Hematopoietic multipotent progenitor cell treated with erythropoietin and hydrocortisone succinate and interleukin-3 and kit ligand, for 8 days (in vitro differentiated cells): ENCODE measurements at regions not wholly inside any gene's neighbourhood (a gene's known extent, or its start where the extent isn't known, plus 50 kb on each side); places are given as distances from the start of the nearest gene placed in this dataset.
"Not testable (repeated sequence)": the region's sequence is repeated elsewhere in the genome, so short reads cannot be mapped to it uniquely, and the experiment has no call there.

Experiments used
- DNase-seq: peaks from one replicate; pipeline ENCODE4 v3.0.0-alpha.2; 2015

- no peak for DNase-seq
Observed at GRCh38 chrX:3504916-3505315, 158.5 kb upstream of the MXRA5 start.

DNA sequence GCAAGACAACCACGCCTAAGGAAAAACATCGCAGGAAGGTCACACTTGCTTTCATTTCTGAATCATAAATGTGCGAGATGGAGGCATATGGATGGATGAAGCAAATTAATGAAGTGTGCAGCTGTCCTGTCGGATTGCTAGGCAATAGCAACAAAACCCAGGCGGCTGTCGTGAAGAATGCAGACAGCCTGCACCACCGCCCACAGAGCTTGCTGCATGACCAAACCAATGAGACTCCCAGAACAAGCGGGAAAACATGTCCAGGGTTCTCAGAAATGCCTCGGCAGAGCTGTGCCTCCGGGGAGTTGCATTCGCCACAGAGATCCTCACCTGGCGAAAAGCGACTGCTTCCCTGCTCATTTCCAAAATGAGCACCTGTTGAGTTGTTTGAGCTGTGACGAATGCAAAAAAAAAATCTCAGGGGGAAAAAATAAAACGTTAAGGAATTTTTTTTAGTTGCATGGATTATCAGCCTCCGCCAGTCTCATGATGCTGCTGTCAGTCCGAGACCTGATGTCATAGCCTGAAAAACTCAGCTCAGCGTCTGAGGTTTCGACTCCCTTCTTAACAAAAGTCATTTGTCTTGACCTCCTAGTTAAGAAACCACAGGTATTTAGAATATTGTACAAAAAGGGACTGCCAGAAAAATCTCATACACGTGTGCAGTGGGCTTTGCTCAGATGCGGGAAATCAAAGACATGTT, 155.5 kb upstream of the MXRA5 start:
- DNase-seq = no peak

DNA sequence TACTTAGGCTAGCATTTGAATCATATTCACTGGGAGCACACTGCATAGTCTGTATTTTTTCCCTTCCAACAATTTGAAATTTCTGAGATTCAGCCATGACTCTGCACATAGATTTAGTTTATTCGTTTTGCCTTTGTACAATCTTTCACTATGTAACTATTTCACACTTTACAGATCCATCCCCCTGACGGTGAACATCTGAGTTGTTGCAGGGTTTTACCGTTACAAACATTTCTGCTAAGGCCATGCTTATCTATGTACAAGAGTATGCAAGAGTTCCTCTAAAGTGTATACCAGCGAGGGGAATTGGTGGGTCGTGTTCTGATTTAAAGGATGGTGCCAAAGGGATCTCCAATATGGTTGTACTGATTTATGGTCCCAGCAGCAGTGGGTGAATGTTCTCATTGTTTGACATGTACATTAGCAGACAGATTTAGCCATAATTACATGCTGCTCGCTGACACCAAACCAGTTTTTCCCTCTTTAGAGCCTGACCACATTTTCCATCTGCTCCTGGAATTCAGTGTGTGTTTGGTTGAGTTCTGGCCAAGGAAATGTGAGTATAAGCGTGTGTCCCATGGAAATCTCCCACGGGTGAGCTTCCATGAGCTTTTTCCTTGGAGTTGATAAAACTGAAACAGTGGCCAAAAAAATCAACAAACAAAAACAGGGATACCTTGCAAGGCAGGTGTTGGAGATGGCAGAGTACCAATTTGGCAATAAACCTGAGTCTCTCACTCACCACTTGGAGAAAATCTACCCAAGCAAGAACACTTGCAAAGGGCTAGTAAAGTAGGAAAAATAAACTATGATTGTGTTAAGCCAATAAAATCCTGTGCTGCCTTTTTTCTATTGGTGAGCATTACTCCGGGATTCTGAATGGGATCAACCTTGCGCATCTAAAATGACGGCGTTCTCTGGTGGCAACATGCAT, 149.7 kb upstream of the MXRA5 start:
- not testable (repeated sequence) for DNase-seq

- no peak for DNase-seq
Observed at GRCh38 chrX:3493605-3494004, 147.2 kb upstream of the MXRA5 start.

- no peak for DNase-seq
Observed at GRCh38 chrX:3485727-3486126, 139.3 kb upstream of the MXRA5 start.

DNA sequence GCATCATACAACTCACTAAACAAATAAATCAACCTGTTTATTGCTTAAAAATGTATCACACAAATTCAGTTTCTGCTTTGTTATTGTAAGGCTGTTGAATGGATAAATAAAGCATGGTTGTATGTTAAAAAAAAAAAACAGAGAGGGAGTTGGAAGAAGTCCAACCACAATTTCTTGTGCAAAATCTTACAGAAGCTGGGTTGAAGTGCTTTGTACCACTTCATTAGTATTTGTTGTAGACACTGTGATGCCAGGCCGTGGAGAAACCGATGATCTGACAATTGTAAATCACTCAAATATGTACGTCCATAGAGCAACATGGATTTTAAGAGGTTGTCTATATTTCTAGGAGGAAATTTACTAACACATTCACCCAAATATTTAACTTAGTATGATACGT, 132.6 kb upstream of the MXRA5 start:
- no peak for DNase-seq

DNA sequence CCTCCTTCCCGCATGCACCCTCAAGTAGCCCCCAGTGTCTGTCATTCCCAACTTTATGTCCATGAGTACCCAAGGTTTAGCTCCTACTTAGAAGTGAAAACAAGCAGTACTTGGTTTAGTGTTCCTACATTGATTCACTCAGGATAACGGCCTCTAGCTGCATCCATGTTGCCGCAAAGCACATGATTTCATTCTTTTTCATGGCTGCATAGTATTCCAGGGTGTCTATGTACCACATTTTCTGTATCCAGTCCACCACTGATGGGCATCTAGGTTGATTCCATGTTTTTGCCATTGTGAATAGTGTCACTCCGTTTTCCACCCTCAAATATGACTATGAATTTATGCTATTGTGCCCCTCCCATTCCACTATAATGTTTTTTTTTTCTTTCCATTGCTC, 130.5 kb upstream of the MXRA5 start:
- DNase-seq = no peak

DNA sequence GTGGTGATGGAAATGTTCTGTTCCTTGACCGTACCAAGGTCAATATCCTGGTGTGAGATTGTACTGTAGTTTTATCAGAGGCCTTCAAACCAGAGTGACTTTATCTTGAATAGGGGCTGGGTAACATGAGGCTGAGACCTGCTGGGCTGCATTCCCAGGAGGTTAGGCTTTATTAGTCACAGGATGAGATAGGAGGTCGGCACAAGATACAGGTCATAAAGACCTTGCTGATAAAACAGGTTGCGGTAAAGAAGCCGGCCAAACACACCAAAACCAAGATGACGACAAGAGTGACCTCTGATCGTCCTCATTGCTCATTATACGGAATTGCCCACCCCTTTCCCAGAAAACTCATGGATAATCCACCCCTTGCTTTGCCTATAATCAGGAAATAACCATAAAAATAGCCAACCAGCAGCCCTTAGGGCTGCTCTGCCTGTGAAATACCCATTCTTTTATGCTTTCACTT, 123.8 kb upstream of the MXRA5 start:
- not testable (repeated sequence) for DNase-seq

GRCh38 chrX:3468031-3468430, 121.6 kb upstream of the MXRA5 start:
- DNase-seq = no peak

DNA sequence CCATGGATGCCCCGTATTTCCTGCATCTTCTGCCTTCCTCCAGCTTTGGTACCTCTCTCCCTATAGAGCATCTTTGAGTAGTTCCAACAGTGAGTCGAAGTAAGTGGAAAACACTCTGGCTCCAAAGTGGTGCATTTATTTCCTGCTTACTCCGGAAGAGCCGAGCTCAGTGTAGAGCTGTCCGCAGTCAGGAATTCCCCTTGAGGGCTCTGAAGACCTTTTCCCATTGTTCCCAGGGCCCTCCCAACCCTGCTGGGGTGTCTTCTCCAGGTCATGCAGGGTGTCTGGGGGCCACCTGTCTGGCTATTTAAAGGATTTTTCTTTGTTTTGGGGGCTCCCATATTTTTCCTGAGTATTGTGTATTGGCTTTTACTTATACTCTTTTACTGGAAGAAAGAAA, 118.6 kb upstream of the MXRA5 start:
- DNase-seq = no peak

DNA sequence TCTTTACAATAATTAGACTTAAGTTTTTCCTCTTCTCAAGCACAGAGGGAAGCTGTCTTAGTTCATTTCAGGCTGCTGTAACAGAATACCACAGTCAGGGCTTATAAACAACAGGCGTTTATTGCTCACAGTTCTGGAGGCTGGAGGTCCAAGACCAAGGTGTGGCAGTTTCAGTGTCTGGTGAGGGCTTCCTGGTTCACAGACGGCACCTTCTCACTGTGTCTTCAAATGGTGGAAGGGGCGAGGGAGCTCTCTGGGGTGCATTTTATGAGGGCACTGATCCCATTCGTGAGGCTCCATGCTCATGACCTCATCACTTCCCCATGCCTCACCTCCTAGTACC, 115.7 kb upstream of the MXRA5 start:
- no peak for DNase-seq

GRCh38 chrX:3461397-3462165, 115.1 kb upstream of the MXRA5 start:
- no peak for DNase-seq

GRCh38 chrX:3455796-3456195, 109.3 kb upstream of the MXRA5 start:
- no peak for DNase-seq

- DNase-seq = no peak
Observed at GRCh38 chrX:3451571-3451970, 105.1 kb upstream of the MXRA5 start.

DNA sequence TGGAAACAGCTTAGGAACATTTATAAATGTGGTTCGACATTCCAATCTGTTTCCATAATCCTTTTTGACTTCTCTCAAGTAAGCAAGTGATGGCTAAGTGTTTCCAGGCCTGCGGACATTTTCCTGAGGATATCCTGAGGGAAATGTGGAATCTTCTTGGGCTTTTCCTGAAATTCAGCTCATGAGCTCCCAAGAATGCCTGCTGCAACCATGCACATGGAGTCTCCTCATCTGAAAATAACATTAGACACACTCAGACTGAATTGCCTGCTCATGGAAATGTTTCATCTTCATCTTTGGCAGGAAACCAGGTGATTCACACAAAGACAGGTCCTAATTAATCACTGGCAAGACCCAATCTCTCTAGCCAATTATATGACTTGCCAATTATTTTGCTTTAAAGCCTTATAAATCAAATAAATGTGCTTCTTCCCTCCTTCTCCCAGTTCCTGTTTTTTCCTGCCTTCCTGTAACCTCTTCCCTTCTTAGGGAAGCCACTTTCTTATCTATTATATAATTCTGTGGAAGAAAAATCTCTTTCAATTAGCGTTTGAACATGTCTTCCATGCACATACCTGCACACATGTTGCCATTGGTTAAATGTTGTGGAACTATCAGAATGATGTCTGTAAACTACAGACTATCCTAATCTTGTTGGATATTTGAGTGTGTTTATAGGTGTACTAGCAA, 104.6 kb upstream of the MXRA5 start:
- DNase-seq = no peak

GRCh38 chrX:3449287-3449686, 102.8 kb upstream of the MXRA5 start:
- no peak for DNase-seq

- no peak for DNase-seq
Observed at GRCh38 chrX:3448563-3448962, 102.1 kb upstream of the MXRA5 start.

- DNase-seq = no peak
Observed at GRCh38 chrX:3445806-3446490, 99.5 kb upstream of the MXRA5 start.

DNA sequence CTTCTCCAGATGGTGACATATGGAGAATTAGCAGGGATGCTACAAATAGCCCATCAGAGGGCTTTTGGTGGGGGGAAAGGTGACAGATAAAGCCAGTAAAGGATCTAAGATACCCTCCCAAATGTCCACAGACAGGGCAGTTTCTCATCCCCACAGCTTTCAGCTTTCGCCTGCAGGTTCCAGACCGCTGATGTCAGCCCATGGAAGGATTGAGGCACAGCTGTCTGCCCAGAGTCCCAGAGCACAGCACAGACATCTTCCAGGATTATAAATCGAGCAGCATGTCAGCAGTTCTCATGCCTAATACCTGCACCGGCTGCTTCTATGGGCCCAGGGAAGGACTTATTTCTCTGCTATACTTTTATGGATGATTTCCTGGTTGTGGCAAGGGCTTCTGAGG, 96.7 kb upstream of the MXRA5 start:
- no peak for DNase-seq

DNA sequence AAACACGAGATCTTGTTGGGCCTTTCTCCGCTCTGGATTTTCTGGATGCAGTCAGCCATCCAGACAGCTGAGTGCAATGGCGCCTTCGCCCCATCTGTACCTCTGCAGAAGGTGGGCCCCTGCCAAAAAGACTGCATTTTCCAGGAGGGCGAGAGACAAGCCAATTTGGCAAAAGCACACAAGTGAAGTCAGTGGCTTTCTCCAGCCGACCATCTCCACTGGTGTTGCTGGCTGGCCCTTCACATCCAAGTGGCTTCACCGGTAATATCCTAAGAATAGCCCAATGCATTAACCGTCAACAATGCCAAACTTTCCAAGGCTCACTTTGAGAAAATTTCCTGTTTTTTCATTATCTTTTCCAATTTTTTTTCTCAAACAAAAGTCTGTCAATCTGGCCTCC, 96.2 kb upstream of the MXRA5 start:
- no peak for DNase-seq

DNA sequence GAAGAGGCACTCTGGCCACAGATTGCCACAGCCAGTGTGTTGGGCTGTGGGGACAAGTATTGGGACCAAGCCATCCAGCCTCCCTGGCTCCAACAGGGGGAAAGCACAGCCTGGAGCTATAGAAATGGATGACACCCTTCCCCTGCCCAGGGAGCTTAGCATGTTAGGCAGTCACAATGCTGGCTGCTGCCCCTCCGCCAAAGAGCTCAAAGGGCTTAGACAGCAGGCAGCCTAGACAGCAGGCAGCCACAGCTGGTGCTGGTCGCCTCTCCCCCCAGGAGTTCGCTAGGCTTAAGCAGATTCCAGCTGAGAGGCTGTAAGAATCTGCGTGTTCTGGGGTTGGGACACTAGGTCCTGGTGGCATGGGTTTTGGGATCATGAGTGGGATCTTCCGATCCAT, 94.5 kb upstream of the MXRA5 start:
- no peak for DNase-seq

GRCh38 chrX:3435916-3436315, 89.5 kb upstream of the MXRA5 start:
- not testable (repeated sequence) for DNase-seq
